ENCODE measurements at regions not wholly inside any gene's neighbourhood (a gene's known extent, or its start where the extent isn't known, plus 50 kb on each side); places are given as distances from the start of the nearest gene placed in this dataset.

DNA sequence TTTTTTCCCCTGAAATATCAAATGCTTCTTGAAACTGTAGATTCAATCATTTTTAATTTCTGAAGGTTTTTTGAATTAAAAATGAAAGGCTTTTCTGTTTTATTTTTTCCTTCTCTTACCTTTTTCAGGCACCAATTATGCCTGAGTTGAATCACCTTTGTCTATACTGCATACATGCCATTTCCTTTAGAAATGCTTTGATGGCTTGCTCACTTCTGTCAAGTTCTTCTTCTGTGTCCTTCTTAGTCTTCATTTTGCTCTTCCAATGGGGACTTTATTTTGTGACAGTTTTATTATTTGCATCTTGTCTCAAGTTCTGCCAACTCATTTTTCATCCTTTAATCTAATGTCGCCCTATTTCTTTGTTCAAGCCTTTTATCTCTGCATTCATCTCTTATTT, 121.9 kb upstream of the PRL start:
- TF ChIP-seq, protein P1, sequence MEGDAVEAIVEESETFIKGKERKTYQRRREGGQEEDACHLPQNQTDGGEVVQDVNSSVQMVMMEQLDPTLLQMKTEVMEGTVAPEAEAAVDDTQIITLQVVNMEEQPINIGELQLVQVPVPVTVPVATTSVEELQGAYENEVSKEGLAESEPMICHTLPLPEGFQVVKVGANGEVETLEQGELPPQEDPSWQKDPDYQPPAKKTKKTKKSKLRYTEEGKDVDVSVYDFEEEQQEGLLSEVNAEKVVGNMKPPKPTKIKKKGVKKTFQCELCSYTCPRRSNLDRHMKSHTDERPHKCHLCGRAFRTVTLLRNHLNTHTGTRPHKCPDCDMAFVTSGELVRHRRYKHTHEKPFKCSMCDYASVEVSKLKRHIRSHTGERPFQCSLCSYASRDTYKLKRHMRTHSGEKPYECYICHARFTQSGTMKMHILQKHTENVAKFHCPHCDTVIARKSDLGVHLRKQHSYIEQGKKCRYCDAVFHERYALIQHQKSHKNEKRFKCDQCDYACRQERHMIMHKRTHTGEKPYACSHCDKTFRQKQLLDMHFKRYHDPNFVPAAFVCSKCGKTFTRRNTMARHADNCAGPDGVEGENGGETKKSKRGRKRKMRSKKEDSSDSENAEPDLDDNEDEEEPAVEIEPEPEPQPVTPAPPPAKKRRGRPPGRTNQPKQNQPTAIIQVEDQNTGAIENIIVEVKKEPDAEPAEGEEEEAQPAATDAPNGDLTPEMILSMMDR (IDR thresholded peaks at IDR 0.05): no peak
- TF ChIP-seq EP300 (IDR thresholded peaks at IDR 0.05): no peak
